Endothelial cell (in vitro differentiated cells): ENCODE measurements at regions not wholly inside any gene's neighbourhood (a gene's known extent, or its start where the extent isn't known, plus 50 kb on each side); places are given as distances from the start of the nearest gene placed in this dataset.

Source experiments
- DNase-seq: peaks from one replicate; pipeline ENCODE4 v3.0.0; 2021; ENCODE audit warnings: low spot score
- H3K27ac Mint-ChIP-seq: one replicate; pipeline ENCODE4 v1.8.0; 2021; ENCODE audit warnings: mixed read lengths, inconsistent platforms; ENCODE audit not compliant: unreplicated experiment
- H3K27me3 Mint-ChIP-seq: one replicate; pipeline ENCODE4 v1.8.0; 2021; ENCODE audit warnings: mild to moderate bottlenecking, moderate library complexity, mixed read lengths, inconsistent platforms; ENCODE audit not compliant: unreplicated experiment
- H3K36me3 Mint-ChIP-seq: one replicate; pipeline ENCODE4 v1.8.0; 2021; ENCODE audit warnings: mild to moderate bottlenecking, low read depth, mixed read lengths, inconsistent platforms; ENCODE audit not compliant: unreplicated experiment
- H3K4me1 Mint-ChIP-seq: one replicate; pipeline ENCODE4 v1.8.0; 2021; ENCODE audit warnings: mild to moderate bottlenecking, mixed read lengths, inconsistent platforms; ENCODE audit not compliant: unreplicated experiment
- H3K4me3 Mint-ChIP-seq: one replicate; pipeline ENCODE4 v1.8.0; 2021; ENCODE audit warnings: mild to moderate bottlenecking, mixed read lengths, inconsistent platforms; ENCODE audit not compliant: unreplicated experiment
- H3K9me3 Mint-ChIP-seq: one replicate; pipeline ENCODE4 v1.8.0; 2021; ENCODE audit warnings: mixed read lengths, inconsistent platforms; ENCODE audit not compliant: unreplicated experiment
- TF ChIP-seq, protein P1 (sequence below): fragments of 200-600 bp; sonication (generic); IDR thresholded peaks from one replicate; pipeline ENCODE4 v1.5.0; 2021; ENCODE audit warnings: antibody characterized with exemption; ENCODE audit not compliant: unreplicated experiment

DNA sequence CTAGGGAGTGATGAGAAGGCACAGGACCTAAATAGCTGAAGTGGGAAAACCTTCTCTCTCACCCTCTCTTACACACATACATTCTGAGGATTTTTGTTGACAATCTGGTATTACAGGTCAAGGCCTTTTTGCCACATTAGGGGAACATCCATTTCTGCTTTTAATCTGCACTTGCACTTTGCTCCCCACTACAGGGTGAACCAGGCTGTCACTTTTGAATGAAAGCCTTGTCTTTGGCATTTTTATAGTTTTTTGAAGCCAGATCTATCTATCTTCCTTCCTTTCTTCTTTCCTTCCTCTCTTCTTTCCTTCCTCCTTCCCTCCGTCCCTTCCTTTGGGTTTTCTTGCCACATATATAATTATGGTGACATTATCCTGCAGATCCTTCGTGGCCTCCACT, 165.9 kb upstream of the OTX2 start:
- no peaks in the 10 kb centered on the region for H3K27me3 Mint-ChIP-seq
- peaks cover 15% of the 10 kb centered on the region for H3K4me1 Mint-ChIP-seq
- H3K36me3 Mint-ChIP-seq, result no peaks in the 10 kb centered on the region
- TF ChIP-seq, protein P1, sequence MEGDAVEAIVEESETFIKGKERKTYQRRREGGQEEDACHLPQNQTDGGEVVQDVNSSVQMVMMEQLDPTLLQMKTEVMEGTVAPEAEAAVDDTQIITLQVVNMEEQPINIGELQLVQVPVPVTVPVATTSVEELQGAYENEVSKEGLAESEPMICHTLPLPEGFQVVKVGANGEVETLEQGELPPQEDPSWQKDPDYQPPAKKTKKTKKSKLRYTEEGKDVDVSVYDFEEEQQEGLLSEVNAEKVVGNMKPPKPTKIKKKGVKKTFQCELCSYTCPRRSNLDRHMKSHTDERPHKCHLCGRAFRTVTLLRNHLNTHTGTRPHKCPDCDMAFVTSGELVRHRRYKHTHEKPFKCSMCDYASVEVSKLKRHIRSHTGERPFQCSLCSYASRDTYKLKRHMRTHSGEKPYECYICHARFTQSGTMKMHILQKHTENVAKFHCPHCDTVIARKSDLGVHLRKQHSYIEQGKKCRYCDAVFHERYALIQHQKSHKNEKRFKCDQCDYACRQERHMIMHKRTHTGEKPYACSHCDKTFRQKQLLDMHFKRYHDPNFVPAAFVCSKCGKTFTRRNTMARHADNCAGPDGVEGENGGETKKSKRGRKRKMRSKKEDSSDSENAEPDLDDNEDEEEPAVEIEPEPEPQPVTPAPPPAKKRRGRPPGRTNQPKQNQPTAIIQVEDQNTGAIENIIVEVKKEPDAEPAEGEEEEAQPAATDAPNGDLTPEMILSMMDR, result no peak
- H3K4me3 Mint-ChIP-seq, result no peak overlapping the region
- DNase-seq, result no peak
- no peaks in the 10 kb centered on the region for H3K9me3 Mint-ChIP-seq
- no peak overlapping the region for H3K27ac Mint-ChIP-seq

GRCh38 chr14:56975521-56975920, 165.2 kb upstream of the OTX2 start:
- no peak overlapping the region for H3K27ac Mint-ChIP-seq
- no peak overlapping the region for H3K4me3 Mint-ChIP-seq
- H3K4me1 Mint-ChIP-seq, result peaks cover 14% of the 10 kb centered on the region
- no peaks in the 10 kb centered on the region for H3K27me3 Mint-ChIP-seq
- no peak for DNase-seq
- H3K36me3 Mint-ChIP-seq, result no peaks in the 10 kb centered on the region
- H3K9me3 Mint-ChIP-seq, result no peaks in the 10 kb centered on the region
- TF ChIP-seq, protein P1, result no peak

- H3K9me3 Mint-ChIP-seq, result no peaks in the 10 kb centered on the region
- TF ChIP-seq, protein P1, result no peak
- DNase-seq, result no peak
- no peaks in the 10 kb centered on the region for H3K27me3 Mint-ChIP-seq
- H3K27ac Mint-ChIP-seq, result no peak overlapping the region
- H3K4me3 Mint-ChIP-seq, result no peak overlapping the region
- peaks cover 8% of the 10 kb centered on the region for H3K4me1 Mint-ChIP-seq
- no peaks in the 10 kb centered on the region for H3K36me3 Mint-ChIP-seq
Observed at GRCh38 chr14:56972948-56973347, 162.7 kb upstream of the OTX2 start.

DNA sequence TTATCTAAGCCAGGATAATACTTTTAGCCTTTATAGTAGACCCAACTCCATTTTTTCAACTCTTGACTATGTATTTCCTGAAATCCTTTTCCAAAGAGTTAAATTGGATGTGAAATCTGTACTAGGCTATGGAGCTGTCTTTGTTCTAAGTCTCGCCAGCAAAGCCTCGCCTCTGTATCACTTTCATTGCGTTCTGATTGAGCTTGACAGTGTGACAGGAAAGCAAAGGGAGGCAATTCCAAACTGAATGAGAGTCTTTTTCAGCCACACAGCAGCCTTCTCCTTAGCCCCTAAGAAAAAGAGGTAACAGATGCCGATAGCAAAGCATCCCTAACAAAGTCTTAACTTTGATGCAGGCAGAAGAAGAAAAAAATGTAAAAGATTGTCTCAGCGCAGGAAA, 154.6 kb upstream of the OTX2 start:
- Mint-ChIP-seq H3K27me3 (no peaks in the 10 kb centered on the region), H3K9me3 (no peaks in the 10 kb centered on the region), H3K36me3 (no peaks in the 10 kb centered on the region), H3K4me3 (no peak overlapping the region), H3K27ac (no peak overlapping the region), H3K4me1 (no peaks in the 10 kb centered on the region)
- no peak for DNase-seq
- TF ChIP-seq, protein P1, result no peak

- no peak overlapping the region for H3K4me3 Mint-ChIP-seq
- H3K9me3 Mint-ChIP-seq, result no peaks in the 10 kb centered on the region
- H3K27ac Mint-ChIP-seq, result no peak overlapping the region
- H3K36me3 Mint-ChIP-seq, result no peaks in the 10 kb centered on the region
- DNase-seq, result no peak
- TF ChIP-seq, protein P1, result no peak
- no peaks in the 10 kb centered on the region for H3K4me1 Mint-ChIP-seq
- H3K27me3 Mint-ChIP-seq, result no peaks in the 10 kb centered on the region
Observed at GRCh38 chr14:56963381-56963780, 153.1 kb upstream of the OTX2 start.
